Retinal pigment epithelial cell (primary cell): ENCODE measurements at regions not wholly inside any gene's neighbourhood (a gene's known extent, or its start where the extent isn't known, plus 50 kb on each side); places are given as distances from the start of the nearest gene placed in this dataset.

Experiments
- DNase-seq: peaks from one replicate; pipeline ENCODE4 v3.0.0-alpha.2; 2010; ENCODE audit warnings: low read depth
- H3K4me3 ChIP-seq: 2 replicates; pipeline ENCODE4 v1.5.1; 2011; ENCODE audit warnings: mild to moderate bottlenecking, low read length, control low read depth, moderate library complexity
- CTCF ChIP-seq: conservative IDR thresholded peaks from 2 replicates; pipeline ENCODE4 v1.5.1; 2011; ENCODE audit warnings: low read depth, low read length, control low read depth, inconsistent platforms

DNA sequence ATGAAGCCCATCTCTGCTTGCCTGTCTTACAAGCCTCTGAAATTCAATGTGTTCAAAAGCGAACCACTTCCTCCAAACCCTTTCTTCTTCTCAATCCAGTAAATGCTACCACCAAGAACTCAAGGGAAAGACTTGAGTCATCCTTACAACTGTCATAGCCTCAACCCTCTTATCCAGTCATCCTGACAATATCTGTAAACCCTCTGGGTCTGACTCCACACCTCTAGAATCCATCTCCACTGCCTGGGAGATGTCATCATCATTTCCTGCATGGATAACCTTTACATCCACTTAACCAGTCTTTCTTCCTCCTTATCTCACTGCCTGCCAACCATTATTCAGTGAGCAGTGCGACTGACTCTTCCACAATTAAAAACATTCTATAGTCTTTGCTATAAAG, 441.1 kb downstream of the SETD4 start:
- no peak for TF ChIP-seq CTCF
- no peak overlapping the region for H3K4me3 ChIP-seq
- DNase-seq = no peak

- no peak for TF ChIP-seq CTCF
- no peak overlapping the region for H3K4me3 ChIP-seq
- no peak for DNase-seq
These were observed 442.8 kb downstream of the SETD4 start for GRCh38 chr21:35617491-35617890.

DNA sequence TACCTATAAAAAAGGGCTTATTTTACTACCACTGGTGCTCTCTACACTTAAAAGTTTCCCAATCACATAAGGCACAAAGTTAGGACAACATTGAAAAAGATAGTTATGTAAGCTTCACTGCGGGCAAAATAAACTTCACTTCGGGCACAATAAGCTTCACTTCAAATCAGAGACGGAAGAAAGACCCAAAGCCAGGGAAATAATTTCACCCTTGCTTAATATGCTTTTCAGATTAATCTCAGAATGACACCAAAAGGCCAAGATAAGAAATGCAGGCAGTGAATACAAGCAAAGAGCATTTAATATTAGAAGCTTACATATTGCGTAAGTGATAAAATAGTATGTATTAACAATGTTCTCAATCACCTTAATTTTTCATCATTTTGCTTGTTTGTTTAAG, 444.2 kb downstream of the SETD4 start:
- TF ChIP-seq CTCF = peak; percentile 57
- peak; percentile 33 for DNase-seq
- H3K4me3 ChIP-seq = no peak overlapping the region

DNA sequence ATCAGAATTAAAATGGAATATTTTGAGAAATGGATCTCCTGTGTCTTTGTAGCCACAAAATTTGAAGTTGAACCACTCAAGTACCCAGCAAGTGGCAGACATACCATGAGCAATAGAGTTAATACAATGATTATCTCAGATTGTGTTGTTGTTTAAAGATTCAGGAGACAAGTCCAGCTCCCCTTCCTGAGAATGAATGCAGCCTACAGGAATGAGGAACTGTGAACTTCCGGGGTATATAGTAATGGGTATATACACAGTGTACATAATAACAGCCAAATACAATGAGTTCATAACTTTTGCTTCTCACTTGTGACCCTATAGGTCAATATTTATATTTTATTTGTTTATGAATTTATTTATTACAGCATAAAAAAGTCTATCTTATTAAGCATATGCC, 445.0 kb downstream of the SETD4 start:
- TF ChIP-seq CTCF = no peak
- no peak overlapping the region for H3K4me3 ChIP-seq
- DNase-seq = no peak

GRCh38 chr21:35614396-35614921, 445.9 kb downstream of the SETD4 start:
- no peak for DNase-seq
- no peak for TF ChIP-seq CTCF
- no peak overlapping the region for H3K4me3 ChIP-seq

DNA sequence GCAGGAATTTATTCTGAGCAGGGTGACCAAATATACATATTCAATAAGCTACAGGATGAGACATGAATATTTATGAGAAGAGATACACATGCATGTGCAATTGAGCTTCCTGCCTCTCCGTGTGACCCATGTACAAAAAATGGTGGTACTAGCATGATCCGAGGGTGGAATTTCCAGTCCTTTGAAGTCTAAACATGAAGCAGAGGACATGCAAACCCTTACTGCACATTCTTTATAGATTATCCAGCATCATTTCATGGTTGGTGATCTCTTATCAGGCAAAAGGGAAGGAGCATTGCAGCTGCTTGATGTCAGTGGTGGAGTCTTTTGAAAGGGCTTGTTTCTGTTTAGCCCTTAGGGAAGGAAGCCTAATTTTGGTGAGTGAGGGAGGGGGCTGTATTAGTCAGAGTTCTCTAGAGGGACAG, 448.6 kb downstream of the SETD4 start:
- H3K4me3 ChIP-seq = no peak overlapping the region
- no peak for TF ChIP-seq CTCF
- DNase-seq = no peak

GRCh38 chr21:35609263-35609662, 451.1 kb downstream of the SETD4 start:
- H3K4me3 ChIP-seq = no peak overlapping the region
- DNase-seq = no peak

More at GRCh38 chr21:35609263-35609662, 451.1 kb downstream of the SETD4 start:
- TF ChIP-seq CTCF = no peak
